HEK293T (cell line): ENCODE measurements at regions not wholly inside any gene's neighbourhood (a gene's known extent, or its start where the extent isn't known, plus 50 kb on each side); places are given as distances from the start of the nearest gene placed in this dataset.

Source experiments
- ARNT ChIP-seq: fragments of 450-650 bp; IDR thresholded peaks from 2 replicates; pipeline ENCODE4 v1.6.1; 2017; ENCODE audit warnings: mild to moderate bottlenecking
- BHLHE40 ChIP-seq: fragments of 450-650 bp; IDR thresholded peaks from 2 replicates; pipeline ENCODE4 v1.6.1; 2016; ENCODE audit warnings: mild to moderate bottlenecking, moderate library complexity, borderline replicate concordance
- CTBP1 ChIP-seq: fragments of 450-650 bp; IDR thresholded peaks from 2 replicates; pipeline ENCODE4 v1.6.1; 2016; ENCODE audit warnings: borderline replicate concordance
- FOXA1 ChIP-seq: fragments of 450-650 bp; IDR thresholded peaks from 2 replicates; pipeline ENCODE4 v1.6.1; 2016; ENCODE audit warnings: mild to moderate bottlenecking
- FOXK2 ChIP-seq: fragments of 450-650 bp; IDR thresholded peaks from 2 replicates; pipeline ENCODE4 v1.6.1; 2016; ENCODE audit warnings: mild to moderate bottlenecking
- FOXM1 ChIP-seq: fragments of 450-650 bp; IDR thresholded peaks from 2 replicates; pipeline ENCODE4 v1.6.1; 2017; ENCODE audit warnings: mild to moderate bottlenecking, borderline replicate concordance
- HDGF ChIP-seq: fragments of 450-650 bp; IDR thresholded peaks from 2 replicates; pipeline ENCODE4 v1.6.1; 2017; ENCODE audit warnings: antibody characterized with exemption, borderline replicate concordance
- L3MBTL2 ChIP-seq: fragments of 450-650 bp; conservative IDR thresholded peaks from 2 replicates; pipeline ENCODE4 v1.6.1; 2016; ENCODE audit warnings: mild to moderate bottlenecking
- NFRKB ChIP-seq: fragments of 450-650 bp; IDR thresholded peaks from 2 replicates; pipeline ENCODE4 v1.6.1; 2016; ENCODE audit warnings: mild to moderate bottlenecking, moderate library complexity
- PKNOX1 ChIP-seq: fragments of 450-650 bp; IDR thresholded peaks from 2 replicates; pipeline ENCODE4 v1.6.1; 2016
- SP1 ChIP-seq: fragments of 450-650 bp; IDR thresholded peaks from 2 replicates; pipeline ENCODE4 v1.6.1; 2017
- SUZ12 ChIP-seq: fragments of 450-650 bp; IDR thresholded peaks from 2 replicates; pipeline ENCODE4 v1.6.1; 2016; ENCODE audit warnings: mild to moderate bottlenecking
- ZNF384 ChIP-seq: fragments of 450-650 bp; IDR thresholded peaks from 2 replicates; pipeline ENCODE4 v1.6.1; 2016

GRCh38 chr2:43168016-43168369 lies 58.4 kb downstream of the ZFP36L2 start:
- TF ChIP-seq ZNF384 (no peak), NFRKB (no peak), BHLHE40 (no peak), SP1 (no peak), FOXA1 (no peak), PKNOX1 (no peak), FOXM1 (no peak), ARNT (no peak), SUZ12 (no peak), L3MBTL2 (no peak), CTBP1 (no peak), HDGF (no peak), FOXK2 (no peak)
